HepG2 (cell line): ENCODE measurements at regions not wholly inside any gene's neighbourhood (a gene's known extent, or its start where the extent isn't known, plus 50 kb on each side); places are given as distances from the start of the nearest gene placed in this dataset.

Experiments
- ATAC-seq: fragments of 200-7000 bp; cut with Tn5 transposase; 3 replicates; pipeline ENCODE4 v1.9.1; 2020; ENCODE audit warnings: mild to moderate bottlenecking, moderate library complexity
- BruUV-seq: library from RNA; stranded (reverse); fragments of 400-500 nt; replicated peaks from 2 replicates; lab custom pipeline; 2021; lab: Mats Ljungman, UMichigan
- CTCF ChIA-PET: fragments of 300-600 bp; formaldehyde crosslinking; extraction: SDS; loops from one replicate; lab custom pipeline; 2021; ENCODE audit warnings: low total read pairs, inconsistent platforms, low intra/inter-chr PET ratio; lab: Yijun Ruan, JAX
- POLR2A ChIA-PET: fragments of 350-600 bp; sonication (Branson Sonifier 250); formaldehyde crosslinking; loops from one replicate; lab custom pipeline; 2020; ENCODE audit warnings: antibody characterized with exemption, inconsistent platforms; lab: Yijun Ruan, JAX
- DNase-seq: peaks from one replicate; pipeline ENCODE4 v3.0.0-alpha.2; 2015; ENCODE audit warnings: low spot score
- FAIRE-seq: peaks from 3 replicates; lab custom pipeline; 2011; peaks lifted over from hg19 to GRCh38; lab: Jason Lieb, UNC
- H2AFZ ChIP-seq: one replicate; pipeline ENCODE4 v1.6.1; 2011; ENCODE audit warnings: low read length, inconsistent platforms
- H3K27ac ChIP-seq: fragments of 300-600 bp; 3 replicates; pipeline ENCODE4 v1.8.0; 2011; ENCODE audit warnings: mixed run types, mild to moderate bottlenecking, mixed read lengths, low read length, inconsistent platforms; ENCODE audit not compliant: insufficient read depth; ENCODE audit errors: extremely low read length
- H3K27me3 ChIP-seq, 2 experiments: fragments of 200-600 bp in 1 of 2; 2 replicates in 1 of 2; 3 replicates in 1 of 2; pipeline versions ENCODE4 v1.6.0 to v1.8.0; 2011; ENCODE audit warnings: low read length in 2 of 2, mild to moderate bottlenecking in 2 of 2, moderate library complexity in 2 of 2, inconsistent platforms in 1 of 2; ENCODE audit not compliant: insufficient read depth in 2 of 2, control insufficient read depth in 1 of 2
- H3K36me3 ChIP-seq, 2 experiments: fragments of 200-600 bp in 1 of 2; replicated peaks in 1 of 2; 2 replicates in 1 of 2; 3 replicates in 1 of 2; pipeline versions ENCODE4 v1.5.1 to v1.8.0; 2011; ENCODE audit warnings: low read length in 2 of 2, inconsistent platforms in 1 of 2; ENCODE audit not compliant: insufficient read depth in 2 of 2, control insufficient read depth in 1 of 2
- H3K4me1 ChIP-seq: 2 replicates; pipeline ENCODE4 v1.5.1; 2012; ENCODE audit warnings: low read length, inconsistent platforms; ENCODE audit not compliant: insufficient read depth
- H3K4me2 ChIP-seq: 2 replicates; pipeline ENCODE4 v1.6.0; 2011; ENCODE audit warnings: low read depth, low read length, inconsistent platforms
- H3K4me3 ChIP-seq, 3 experiments: fragments of 200-600 bp in 1 of 3; sonication (generic), shearing (Covaris generic) in 1 of 3; replicated peaks in 1 of 3; 2 replicates each; pipeline ENCODE4 v1.5.1; 2011 to 2016; ENCODE audit warnings: low read length in 3 of 3, inconsistent platforms in 2 of 3, low read depth in 2 of 3, mild to moderate bottlenecking in 2 of 3, control low read depth in 1 of 3, mixed read lengths in 1 of 3; ENCODE audit not compliant: insufficient read depth in 1 of 3
- H3K79me2 ChIP-seq: one replicate; pipeline ENCODE4 v1.6.1; 2011; ENCODE audit warnings: low read length, inconsistent platforms; ENCODE audit not compliant: insufficient read depth
- H3K9ac ChIP-seq: 2 replicates; pipeline ENCODE4 v1.6.0; 2011; ENCODE audit warnings: mild to moderate bottlenecking, low read depth, low read length, inconsistent platforms; ENCODE audit not compliant: insufficient read depth
- H3K9me3 ChIP-seq: 2 replicates; pipeline ENCODE4 v1.5.1; 2012; ENCODE audit warnings: mild to moderate bottlenecking, low read length
- H4K20me1 ChIP-seq: 2 replicates; pipeline ENCODE4 v1.6.0; 2011; ENCODE audit warnings: inconsistent platforms, mild to moderate bottlenecking, low read length, moderate library complexity; ENCODE audit not compliant: insufficient read depth
- CREB1 ChIP-seq, 2 experiments: fragments of 450-650 bp in 1 of 2; IDR thresholded peaks; 2 replicates each; pipeline ENCODE4 v1.6.1; 2016 to 2017; ENCODE audit warnings: control low read depth in 1 of 2, mild to moderate bottlenecking in 1 of 2, missing compliant biosample characterization in 1 of 2, missing genetic modification characterization in 1 of 2
- FOXK2 ChIP-seq: fragments of 450-650 bp; IDR thresholded peaks from 2 replicates; pipeline ENCODE4 v1.6.1; 2016
- HOXA7 ChIP-seq: sonication (generic); formaldehyde crosslinking; IDR thresholded peaks from 2 replicates; pipeline ENCODE4 v1.8.1; 2022; ENCODE audit warnings: mild to moderate bottlenecking, missing genetic modification reagents, moderate library complexity
- KAT7 ChIP-seq: IDR thresholded peaks from 2 replicates; pipeline ENCODE4 v1.6.1; 2018; ENCODE audit warnings: borderline replicate concordance, missing compliant biosample characterization
- SMARCE1 ChIP-seq: fragments of 450-650 bp; IDR thresholded peaks from 2 replicates; pipeline ENCODE4 v1.6.1; 2017; ENCODE audit warnings: borderline replicate concordance
- SP2 ChIP-seq: sonication (generic); formaldehyde crosslinking; IDR thresholded peaks from 2 replicates; pipeline ENCODE4 v1.5.1; 2020; ENCODE audit warnings: mild to moderate bottlenecking, missing genetic modification reagents
- ZNF431 ChIP-seq: sonication (generic); formaldehyde crosslinking; IDR thresholded peaks from 2 replicates; pipeline ENCODE4 v1.9.0; 2022; ENCODE audit warnings: missing genetic modification reagents, low read depth, mild to moderate bottlenecking, borderline replicate concordance
- ZNF569 ChIP-seq: sonication (generic); formaldehyde crosslinking; IDR thresholded peaks from 2 replicates; pipeline ENCODE4 v1.5.0; 2020; ENCODE audit warnings: mild to moderate bottlenecking, missing genetic modification reagents, moderate library complexity, borderline replicate concordance
- ZNF598 ChIP-seq: sonication (generic); formaldehyde crosslinking; IDR thresholded peaks from 2 replicates; pipeline ENCODE4 v1.5.1; 2020; ENCODE audit warnings: mild to moderate bottlenecking, missing genetic modification reagents, borderline replicate concordance
- WGBS: methylation state at CpG from one replicate; pipeline ENCODE4 v1.1.6; 2017; ENCODE audit warnings: low lambda C conversion rate; 5-methylcytosine and 5-hydroxymethylcytosine counted together
- in situ Hi-C: cut with HindIII; loops from 2 replicates; pipeline ENCODE4 v1.10.0; 2017; ENCODE audit warnings: low pct_unique_long_range_greater_than_20kb; ENCODE audit not compliant: extremely low pct_ligation_motif_present
- intact Hi-C: fragments of 100-400 bp; cut with micrococcal nuclease; formaldehyde crosslinking; loops from one replicate; pipeline ENCODE4 v1.10.0; 2022; ENCODE audit not compliant: unreplicated experiment
- TF ChIP-seq, protein P1 (sequence below): IDR thresholded peaks from 2 replicates; pipeline ENCODE4 v1.6.1; 2016; ENCODE audit warnings: low read depth

DNA sequence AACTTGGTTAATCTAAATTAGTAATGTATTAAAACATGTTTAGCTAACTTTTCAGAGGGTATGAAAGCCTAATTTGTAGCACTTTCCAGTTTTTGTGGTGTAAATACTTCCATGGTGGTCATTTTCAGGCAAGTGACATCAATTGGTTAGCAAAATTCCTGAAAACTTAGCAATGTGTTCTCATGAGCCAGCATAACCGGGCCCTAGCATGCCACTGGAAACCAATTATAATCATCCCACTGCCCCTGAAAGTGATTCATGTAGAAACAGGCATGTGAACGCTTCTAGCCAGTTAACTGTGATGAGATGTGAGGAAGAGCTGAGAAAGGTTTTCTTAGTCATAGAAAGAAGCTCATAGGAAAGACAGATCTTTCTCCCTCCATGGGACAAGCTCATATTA, 417.2 kb downstream of the TLR4 start (continued):
- TF ChIP-seq ZNF598 (CRISPR knock-in tag) = no peak
- TF ChIP-seq HOXA7 = no peak
- TF ChIP-seq ZNF569 (CRISPR knock-in tag) = no peak
- TF ChIP-seq, protein P1, sequence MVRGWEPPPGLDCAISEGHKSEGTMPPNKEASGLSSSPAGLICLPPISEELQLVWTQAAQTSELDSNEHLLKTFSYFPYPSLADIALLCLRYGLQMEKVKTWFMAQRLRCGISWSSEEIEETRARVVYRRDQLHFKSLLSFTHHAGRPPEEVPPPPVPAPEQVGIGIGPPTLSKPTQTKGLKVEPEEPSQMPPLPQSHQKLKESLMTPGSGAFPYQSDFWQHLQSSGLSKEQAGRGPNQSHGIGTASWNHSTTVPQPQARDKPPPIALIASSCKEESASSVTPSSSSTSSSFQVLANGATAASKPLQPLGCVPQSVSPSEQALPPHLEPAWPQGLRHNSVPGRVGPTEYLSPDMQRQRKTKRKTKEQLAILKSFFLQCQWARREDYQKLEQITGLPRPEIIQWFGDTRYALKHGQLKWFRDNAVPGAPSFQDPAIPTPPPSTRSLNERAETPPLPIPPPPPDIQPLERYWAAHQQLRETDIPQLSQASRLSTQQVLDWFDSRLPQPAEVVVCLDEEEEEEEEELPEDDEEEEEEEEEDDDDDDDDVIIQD (CRISPR knock-in tag) = no peak

DNA sequence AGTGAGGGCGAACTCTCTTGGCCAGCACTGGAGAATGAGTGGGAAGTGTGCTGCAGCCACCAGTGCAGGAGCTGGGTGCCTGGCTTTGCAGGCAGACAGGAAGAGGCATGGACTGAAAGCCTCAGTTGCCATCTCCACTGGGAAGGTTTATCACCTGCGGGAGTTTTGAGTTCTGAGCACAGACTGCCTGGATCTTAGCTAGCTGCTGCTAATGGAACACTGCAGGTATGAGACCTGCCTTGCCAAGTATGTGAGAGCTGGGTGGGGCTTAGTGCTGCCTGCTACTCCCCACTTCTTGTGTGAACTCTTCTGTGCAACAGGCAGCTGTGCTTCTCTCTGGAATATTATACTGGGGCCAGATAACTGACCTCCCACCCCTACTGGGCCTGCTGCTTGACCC, 424.1 kb downstream of the TLR4 start:
- no peak for FAIRE-seq

More for the DNA sequence above, 424.1 kb downstream of the TLR4 start:
- no peak for DNase-seq
- no peak for TF ChIP-seq FOXK2
- TF ChIP-seq SP2 (CRISPR knock-in tag) = no peak
- no peak for TF ChIP-seq ZNF431 (CRISPR knock-in tag)
- TF ChIP-seq SMARCE1 = no peak
- TF ChIP-seq KAT7 (CRISPR knock-in tag) = no peak
- TF ChIP-seq CREB1 (IDR thresholded peaks at IDR 0.05) = no peak
- TF ChIP-seq CREB1 (CRISPR knock-in tag; IDR thresholded peaks at IDR 0.05) = no peak
- TF ChIP-seq, all 625 proteins: peak for 0
- ChIA-PET POLR2A (no interaction called here), CTCF (no interaction called here)
- H2AFZ ChIP-seq = no peak overlapping the region
- H3K4me3 ChIP-seq = no peak overlapping the region
- H3K9ac ChIP-seq = no peak overlapping the region
- intact Hi-C loops (no loop called here), in situ Hi-C loops (no loop called here)
- H3K27ac ChIP-seq = no peak overlapping the region
- no TSS peak for BruUV-seq
- ATAC-seq = no peak
- whole genome bisulfite sequencing = 0% methylated on average over 2 of the region's 2 CpGs
- H3K36me3 ChIP-seq = no peaks in the 10 kb centered on the region
- no peaks in the 10 kb centered on the region for H4K20me1 ChIP-seq
- H3K9me3 ChIP-seq = peaks cover 62% of the 10 kb centered on the region
- no peak overlapping the region for H3K4me2 ChIP-seq
- no peaks in the 10 kb centered on the region for H3K27me3 ChIP-seq
- H3K79me2 ChIP-seq = no peaks in the 10 kb centered on the region
- no peaks in the 10 kb centered on the region for H3K4me1 ChIP-seq
